A673 (cell line): ENCODE measurements at regions not wholly inside any gene's neighbourhood (a gene's known extent, or its start where the extent isn't known, plus 50 kb on each side); places are given as distances from the start of the nearest gene placed in this dataset.

Source experiments
- EZH2 ChIP-seq: fragments of 200-600 bp; sonication (generic); IDR thresholded peaks from 2 replicates; pipeline ENCODE4 v1.6.1; 2017; ENCODE audit warnings: borderline replicate concordance, low read depth, mild to moderate bottlenecking, mixed read lengths, antibody characterized with exemption, low read length; ENCODE audit not compliant: poor library complexity, severe bottlenecking
- TF ChIP-seq, protein P1 (sequence below): fragments of 300-800, 200-600 bp; sonication (generic); conservative IDR thresholded peaks from 2 replicates; pipeline ENCODE4 v1.5.1; 2017; ENCODE audit warnings: low read depth, mild to moderate bottlenecking, antibody characterized with exemption, low read length, moderate library complexity, mixed read lengths

DNA sequence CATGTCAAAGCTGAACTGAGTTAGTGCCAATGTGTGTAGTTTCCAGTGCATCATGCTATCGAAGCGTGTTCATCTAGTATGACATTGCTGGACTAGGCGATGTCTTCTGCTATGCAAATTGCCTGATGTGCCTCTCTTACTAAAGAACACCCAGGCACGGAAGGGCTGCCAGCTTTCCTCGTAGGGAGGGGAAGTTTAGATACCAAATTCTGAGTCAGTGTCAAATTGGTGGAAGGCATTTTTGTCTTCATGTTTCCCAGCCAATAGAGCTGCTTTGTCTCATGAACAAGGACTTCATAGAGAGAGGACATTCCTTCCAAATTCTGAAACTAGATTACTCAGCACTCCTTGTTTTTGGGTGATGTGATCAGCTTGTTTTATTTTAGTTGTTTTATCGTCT, 320.1 kb downstream of the BTBD3 start:
- TF ChIP-seq, protein P1, sequence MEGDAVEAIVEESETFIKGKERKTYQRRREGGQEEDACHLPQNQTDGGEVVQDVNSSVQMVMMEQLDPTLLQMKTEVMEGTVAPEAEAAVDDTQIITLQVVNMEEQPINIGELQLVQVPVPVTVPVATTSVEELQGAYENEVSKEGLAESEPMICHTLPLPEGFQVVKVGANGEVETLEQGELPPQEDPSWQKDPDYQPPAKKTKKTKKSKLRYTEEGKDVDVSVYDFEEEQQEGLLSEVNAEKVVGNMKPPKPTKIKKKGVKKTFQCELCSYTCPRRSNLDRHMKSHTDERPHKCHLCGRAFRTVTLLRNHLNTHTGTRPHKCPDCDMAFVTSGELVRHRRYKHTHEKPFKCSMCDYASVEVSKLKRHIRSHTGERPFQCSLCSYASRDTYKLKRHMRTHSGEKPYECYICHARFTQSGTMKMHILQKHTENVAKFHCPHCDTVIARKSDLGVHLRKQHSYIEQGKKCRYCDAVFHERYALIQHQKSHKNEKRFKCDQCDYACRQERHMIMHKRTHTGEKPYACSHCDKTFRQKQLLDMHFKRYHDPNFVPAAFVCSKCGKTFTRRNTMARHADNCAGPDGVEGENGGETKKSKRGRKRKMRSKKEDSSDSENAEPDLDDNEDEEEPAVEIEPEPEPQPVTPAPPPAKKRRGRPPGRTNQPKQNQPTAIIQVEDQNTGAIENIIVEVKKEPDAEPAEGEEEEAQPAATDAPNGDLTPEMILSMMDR = no peak
- no peak for TF ChIP-seq EZH2
